ENCODE measurements at regions not wholly inside any gene's neighbourhood (a gene's known extent, or its start where the extent isn't known, plus 50 kb on each side); places are given as distances from the start of the nearest gene placed in this dataset.

- Histone ChIP-seq H3K4me2 (ENCODE audit: low read length) (no peak overlapping the region), H3K9me3 (ENCODE audit: insufficient read depth, low read length) (no peaks in the 10 kb centered on the region), H3K27me3 (ENCODE audit: low read depth, low read length) (no peaks in the 10 kb centered on the region), H3K27ac (ENCODE audit: low read length) (no peak overlapping the region), H3K79me2 (ENCODE audit: low read length) (no peaks in the 10 kb centered on the region), H4K20me1 (ENCODE audit: insufficient read depth, low read length) (no peaks in the 10 kb centered on the region), H3K36me3 (replicated peaks; ENCODE audit: low read depth, low read length) (no peaks in the 10 kb centered on the region), H3K9ac (ENCODE audit: low read length) (no peak overlapping the region), H3K4me3 (ENCODE audit: low read length) (no peak overlapping the region), H3K4me1 (ENCODE audit: low read length) (peaks cover 11% of the 10 kb centered on the region; the same call in 1 of the 2 replicates), H2AFZ (ENCODE audit: low read depth, low read length) (no peak overlapping the region)
- TF ChIP-seq CTCF (IDR thresholded peaks at IDR 0.05; ENCODE audit: low read depth, low read length), result no peak
- no peak for TF ChIP-seq EZH2phosphoT487 (IDR thresholded peaks at IDR 0.05; ENCODE audit: low read depth)
These were observed 247.0 kb upstream of the TTC29 start for GRCh38 chr4:147192679-147193078.

GRCh38 chr4:147194114-147194513 is 248.4 kb upstream of the TTC29 start:
- H3K9me3 ChIP-seq (ENCODE audit: insufficient read depth, low read length), result no peaks in the 10 kb centered on the region
- peak overlapping the region; percentile 55 for H2AFZ ChIP-seq (ENCODE audit: low read depth, low read length)
- H3K27me3 ChIP-seq (ENCODE audit: low read depth, low read length), result no peaks in the 10 kb centered on the region
- H3K4me2 ChIP-seq (ENCODE audit: low read length), result peak overlapping the region; percentile 51
- H3K27ac ChIP-seq (ENCODE audit: low read length), result no peak overlapping the region
- no peaks in the 10 kb centered on the region for H4K20me1 ChIP-seq (ENCODE audit: insufficient read depth, low read length)
- no peaks in the 10 kb centered on the region for H3K79me2 ChIP-seq (ENCODE audit: low read length)
- TF ChIP-seq CTCF (IDR thresholded peaks at IDR 0.05; ENCODE audit: low read depth, low read length) (no peak), EZH2phosphoT487 (IDR thresholded peaks at IDR 0.05; ENCODE audit: low read depth) (no peak)
- no peaks in the 10 kb centered on the region for H3K36me3 ChIP-seq (replicated peaks; ENCODE audit: low read depth, low read length)
- peak overlapping the region; percentile 20 for H3K4me3 ChIP-seq (ENCODE audit: low read length)
- H3K9ac ChIP-seq (ENCODE audit: low read length), result no peak overlapping the region
- H3K4me1 ChIP-seq (ENCODE audit: low read length), result peaks cover 11% of the 10 kb centered on the region; the same call in 1 of the 2 replicates

- TF ChIP-seq EZH2phosphoT487 (IDR thresholded peaks at IDR 0.05; ENCODE audit: low read depth), result no peak
- TF ChIP-seq CTCF (IDR thresholded peaks at IDR 0.05; ENCODE audit: low read depth, low read length), result no peak
- Histone ChIP-seq H3K9me3 (ENCODE audit: insufficient read depth, low read length) (no peaks in the 10 kb centered on the region), H4K20me1 (ENCODE audit: insufficient read depth, low read length) (no peaks in the 10 kb centered on the region), H3K27ac (ENCODE audit: low read length) (no peak overlapping the region), H3K27me3 (ENCODE audit: low read depth, low read length) (no peaks in the 10 kb centered on the region), H3K4me1 (ENCODE audit: low read length) (peaks cover 11% of the 10 kb centered on the region; the same call in 1 of the 2 replicates), H3K79me2 (ENCODE audit: low read length) (no peaks in the 10 kb centered on the region), H3K4me2 (ENCODE audit: low read length) (peak overlapping the region; percentile 51), H2AFZ (ENCODE audit: low read depth, low read length) (peak overlapping the region; percentile 55), H3K9ac (ENCODE audit: low read length) (no peak overlapping the region), H3K36me3 (replicated peaks; ENCODE audit: low read depth, low read length) (no peaks in the 10 kb centered on the region), H3K4me3 (ENCODE audit: low read length) (peak overlapping the region; percentile 20)
These were observed 248.9 kb upstream of the TTC29 start for GRCh38 chr4:147194604-147195003.

GRCh38 chr4:147195386-147195785 is 249.7 kb upstream of the TTC29 start:
- no peaks in the 10 kb centered on the region for H4K20me1 ChIP-seq (ENCODE audit: insufficient read depth, low read length)
- TF ChIP-seq CTCF (IDR thresholded peaks at IDR 0.05; ENCODE audit: low read depth, low read length) (no peak), EZH2phosphoT487 (IDR thresholded peaks at IDR 0.05; ENCODE audit: low read depth) (no peak)

More at GRCh38 chr4:147195386-147195785, 249.7 kb upstream of the TTC29 start:
- no peak overlapping the region for H3K9ac ChIP-seq (ENCODE audit: low read length)
- no peak overlapping the region for H3K4me3 ChIP-seq (ENCODE audit: low read length)
- H3K4me2 ChIP-seq (ENCODE audit: low read length), result no peak overlapping the region
- H2AFZ ChIP-seq (ENCODE audit: low read depth, low read length), result no peak overlapping the region
- no peaks in the 10 kb centered on the region for H3K9me3 ChIP-seq (ENCODE audit: insufficient read depth, low read length)
- H3K27ac ChIP-seq (ENCODE audit: low read length), result no peak overlapping the region
- peaks cover 11% of the 10 kb centered on the region; the same call in 1 of the 2 replicates for H3K4me1 ChIP-seq (ENCODE audit: low read length)
- no peaks in the 10 kb centered on the region for H3K79me2 ChIP-seq (ENCODE audit: low read length)
- H3K36me3 ChIP-seq (replicated peaks; ENCODE audit: low read depth, low read length), result no peaks in the 10 kb centered on the region
- no peaks in the 10 kb centered on the region for H3K27me3 ChIP-seq (ENCODE audit: low read depth, low read length)
